ENCODE measurements at regions not wholly inside any gene's neighbourhood (a gene's known extent, or its start where the extent isn't known, plus 50 kb on each side); places are given as distances from the start of the nearest gene placed in this dataset.
A peak's percentile ranks its signal among the peaks of the same experiment; 100 is the strongest.

GRCh38 chr2:196431957-196432356 lies 207.6 kb upstream of the CCDC150 start:
- no peak overlapping the region for H2AFZ ChIP-seq
- TF ChIP-seq CTCF (IDR thresholded peaks at IDR 0.05) = peak; percentile 27
- H3K27ac ChIP-seq = no peak overlapping the region
- H3K4me2 ChIP-seq (ENCODE audit: low read length) = no peak overlapping the region
- H3K79me2 ChIP-seq = no peaks in the 10 kb centered on the region
- H3K9ac ChIP-seq = no peak overlapping the region
- no peaks in the 10 kb centered on the region for H3K27me3 ChIP-seq (ENCODE audit: control insufficient read depth, insufficient read depth, low read length)
- no peaks in the 10 kb centered on the region for H3K4me1 ChIP-seq
- H3K4me3 ChIP-seq (ENCODE audit: low read depth, low read length) = no peak overlapping the region
- H3K9me3 ChIP-seq (ENCODE audit: control insufficient read depth, low read length) = no peaks in the 10 kb centered on the region
- H3K36me3 ChIP-seq (ENCODE audit: control insufficient read depth, insufficient read depth, low read length) = no peaks in the 10 kb centered on the region

- Histone ChIP-seq H3K4me3 (ENCODE audit: low read depth, low read length) (no peak overlapping the region), H3K79me2 (no peaks in the 10 kb centered on the region), H3K4me2 (ENCODE audit: low read length) (no peak overlapping the region), H3K9me3 (ENCODE audit: control insufficient read depth, low read length) (no peaks in the 10 kb centered on the region), H3K27me3 (ENCODE audit: control insufficient read depth, insufficient read depth, low read length) (no peaks in the 10 kb centered on the region), H3K36me3 (ENCODE audit: control insufficient read depth, insufficient read depth, low read length) (no peaks in the 10 kb centered on the region), H3K9ac (no peak overlapping the region), H3K4me1 (no peaks in the 10 kb centered on the region), H3K27ac (no peak overlapping the region), H2AFZ (no peak overlapping the region)
- TF ChIP-seq CTCF (IDR thresholded peaks at IDR 0.05) = no peak
Measured at GRCh38 chr2:196433116-196433515, 206.4 kb upstream of the CCDC150 start.

- H3K4me1 ChIP-seq = no peaks in the 10 kb centered on the region
- no peaks in the 10 kb centered on the region for H3K36me3 ChIP-seq (ENCODE audit: control insufficient read depth, insufficient read depth, low read length)
- no peak for TF ChIP-seq CTCF (IDR thresholded peaks at IDR 0.05)
- no peak overlapping the region for H2AFZ ChIP-seq
- no peaks in the 10 kb centered on the region for H3K27me3 ChIP-seq (ENCODE audit: control insufficient read depth, insufficient read depth, low read length)
- H3K9ac ChIP-seq = no peak overlapping the region
- H3K4me3 ChIP-seq (ENCODE audit: low read depth, low read length) = no peak overlapping the region
- H3K27ac ChIP-seq = no peak overlapping the region
- no peaks in the 10 kb centered on the region for H3K9me3 ChIP-seq (ENCODE audit: control insufficient read depth, low read length)
- no peak overlapping the region for H3K4me2 ChIP-seq (ENCODE audit: low read length)
- no peaks in the 10 kb centered on the region for H3K79me2 ChIP-seq
Measured at GRCh38 chr2:196434217-196434616, 205.3 kb upstream of the CCDC150 start.

- Histone ChIP-seq H3K27me3 (ENCODE audit: control insufficient read depth, insufficient read depth, low read length) (no peaks in the 10 kb centered on the region), H3K36me3 (ENCODE audit: control insufficient read depth, insufficient read depth, low read length) (no peaks in the 10 kb centered on the region), H3K79me2 (no peaks in the 10 kb centered on the region), H3K4me1 (no peaks in the 10 kb centered on the region), H3K4me2 (ENCODE audit: low read length) (no peak overlapping the region), H3K9me3 (ENCODE audit: control insufficient read depth, low read length) (no peaks in the 10 kb centered on the region), H2AFZ (no peak overlapping the region), H3K9ac (no peak overlapping the region), H3K4me3 (ENCODE audit: low read depth, low read length) (no peak overlapping the region), H3K27ac (no peak overlapping the region)
- TF ChIP-seq CTCF (IDR thresholded peaks at IDR 0.05) = no peak
Measured at GRCh38 chr2:196435189-196435588, 204.3 kb upstream of the CCDC150 start.

- H3K27ac ChIP-seq = no peak overlapping the region
- TF ChIP-seq CTCF (IDR thresholded peaks at IDR 0.05) = no peak
- no peaks in the 10 kb centered on the region for H3K4me1 ChIP-seq
- H3K79me2 ChIP-seq = no peaks in the 10 kb centered on the region
- no peaks in the 10 kb centered on the region for H3K9me3 ChIP-seq (ENCODE audit: control insufficient read depth, low read length)
- H3K36me3 ChIP-seq (ENCODE audit: control insufficient read depth, insufficient read depth, low read length) = no peaks in the 10 kb centered on the region
- no peak overlapping the region for H3K4me3 ChIP-seq (ENCODE audit: low read depth, low read length)
- no peak overlapping the region for H2AFZ ChIP-seq
- H3K9ac ChIP-seq = no peak overlapping the region
- H3K4me2 ChIP-seq (ENCODE audit: low read length) = no peak overlapping the region
- H3K27me3 ChIP-seq (ENCODE audit: control insufficient read depth, insufficient read depth, low read length) = no peaks in the 10 kb centered on the region
Measured at GRCh38 chr2:196437626-196438025, 201.9 kb upstream of the CCDC150 start.
